GM12878 (cell line): ENCODE measurements at regions not wholly inside any gene's neighbourhood (a gene's known extent, or its start where the extent isn't known, plus 50 kb on each side); places are given as distances from the start of the nearest gene placed in this dataset.

Experiments used
- ATAC-seq: fragments of 200-7000 bp; cut with Tn5 transposase; 3 replicates; pipeline ENCODE4 v1.9.1; 2020; ENCODE audit warnings: mild to moderate bottlenecking, moderate library complexity
- BruUV-seq: library from RNA; stranded (reverse); fragments of 400-500 nt; replicated peaks from 2 replicates; lab custom pipeline; 2021; lab: Mats Ljungman, UMichigan
- CTCF ChIA-PET: fragments of 300-600 bp; sonication (Branson Sonifier 250); formaldehyde crosslinking; extraction: SDS; loops from one replicate; lab custom pipeline; 2021; ENCODE audit warnings: inconsistent platforms; lab: Yijun Ruan, JAX
- POLR2A ChIA-PET: fragments of 350-600 bp; formaldehyde crosslinking; extraction: SDS; loops from one replicate; lab custom pipeline; 2021; ENCODE audit warnings: inconsistent platforms; lab: Charles Lee
- RAD21 ChIA-PET: fragments of 300-600 bp; sonication (Branson Sonifier 250); formaldehyde crosslinking; loops from one replicate; lab custom pipeline; 2023; ENCODE audit warnings: antibody characterized with exemption; ENCODE audit not compliant: unreplicated experiment; lab: Charles Lee
- SMC1A ChIA-PET: fragments of 300-600 bp; sonication (Branson Sonifier 250); formaldehyde crosslinking; loops from one replicate; lab custom pipeline; 2023; ENCODE audit not compliant: unreplicated experiment, uncharacterized antibody; lab: Charles Lee
- DNase-seq: peaks from one replicate; pipeline ENCODE4 v3.0.0-alpha.2; 2011; ENCODE audit warnings: low read depth, low spot score
- FAIRE-seq: peaks from 3 replicates; lab custom pipeline; 2011; peaks lifted over from hg19 to GRCh38; lab: Jason Lieb, UNC
- H2AFZ ChIP-seq: 2 replicates; pipeline ENCODE4 v1.6.0; 2011; ENCODE audit warnings: low read depth, low read length, control low read depth; ENCODE audit not compliant: control insufficient read depth
- H3K27ac ChIP-seq: 2 replicates; pipeline ENCODE4 v1.5.1; 2011; ENCODE audit warnings: control low read depth; ENCODE audit not compliant: control insufficient read depth, insufficient read depth
- H3K27me3 ChIP-seq, 2 experiments: replicated peaks in 1 of 2; 2 replicates each; pipeline versions ENCODE4 v1.6.0 to v1.6.1; 2011; ENCODE audit warnings: low read length in 1 of 2; ENCODE audit not compliant: control insufficient read depth in 2 of 2, insufficient read depth in 2 of 2
- H3K36me3 ChIP-seq, 2 experiments: 2 replicates each; pipeline ENCODE4 v1.5.1; 2011; ENCODE audit warnings: low read length in 1 of 2; ENCODE audit not compliant: control insufficient read depth in 2 of 2, insufficient read depth in 2 of 2
- H3K4me1 ChIP-seq: 2 replicates; pipeline ENCODE4 v1.6.1; 2011; ENCODE audit warnings: mild to moderate bottlenecking, low read length, moderate library complexity, mixed read lengths; ENCODE audit not compliant: control insufficient read depth, insufficient read depth
- H3K4me2 ChIP-seq: 2 replicates; pipeline ENCODE4 v1.6.0; 2011; ENCODE audit warnings: control low read depth; ENCODE audit not compliant: control insufficient read depth, insufficient read depth
- H3K4me3 ChIP-seq: fragments of 200-600 bp; sonication (generic); 2 replicates; pipeline ENCODE4 v1.5.1; 2016
- H3K79me2 ChIP-seq: 2 replicates; pipeline ENCODE4 v1.6.0; 2011; ENCODE audit warnings: low read length; ENCODE audit not compliant: control insufficient read depth, insufficient read depth
- H3K9ac ChIP-seq: 2 replicates; pipeline ENCODE4 v1.8.0; 2011; ENCODE audit warnings: low read length, control low read depth, mixed read lengths; ENCODE audit not compliant: control insufficient read depth, insufficient read depth
- H3K9me3 ChIP-seq: replicated peaks from 3 replicates; pipeline ENCODE4 v1.5.1; 2011; ENCODE audit warnings: mild to moderate bottlenecking, low read length; ENCODE audit not compliant: control insufficient read depth, insufficient read depth
- H4K20me1 ChIP-seq: 2 replicates; pipeline ENCODE4 v1.6.0; 2011; ENCODE audit not compliant: control insufficient read depth, insufficient read depth
- CREB1 ChIP-seq: IDR thresholded peaks from 2 replicates; pipeline ENCODE4 v1.6.1; 2012; ENCODE audit warnings: low read depth, mild to moderate bottlenecking, inconsistent platforms
- MTA3 ChIP-seq: IDR thresholded peaks from 2 replicates; pipeline ENCODE4 v1.6.1; 2012; ENCODE audit warnings: low read length, inconsistent platforms, borderline replicate concordance
- PML ChIP-seq: IDR thresholded peaks from 2 replicates; pipeline ENCODE4 v1.6.1; 2012; ENCODE audit warnings: low read length, inconsistent platforms
- TARDBP ChIP-seq: IDR thresholded peaks from 2 replicates; pipeline ENCODE4 v1.6.1; 2016; ENCODE audit warnings: borderline replicate concordance
- ZZZ3 ChIP-seq: IDR thresholded peaks from 2 replicates; pipeline ENCODE4 v1.6.1; 2011; ENCODE audit warnings: low read depth; ENCODE audit not compliant: control insufficient read depth, insufficient read length
- WGBS: methylation state at CpG from one replicate; pipeline ENCODE4 v1.1.6; 2016; ENCODE audit warnings: low lambda C conversion rate; ENCODE audit not compliant: insufficient replicate concordance, insufficient coverage; ENCODE audit errors: missing lambda C conversion rate; 5-methylcytosine and 5-hydroxymethylcytosine counted together
- in situ Hi-C: fragments of 300-500 bp; cut with MboI; formaldehyde crosslinking; loops from 9 replicates; pipeline ENCODE4 v1.14.3; 2018; ENCODE audit warnings: mixed read lengths
- intact Hi-C: fragments of 100-400 bp; cut with micrococcal nuclease; formaldehyde crosslinking; loops from one replicate; pipeline ENCODE4 v1.14.2; 2022; ENCODE audit not compliant: unreplicated experiment
- TF ChIP-seq, protein P1 (sequence below): fragments of 450-650 bp; IDR thresholded peaks from 2 replicates; pipeline ENCODE4 v1.6.1; 2017; ENCODE audit warnings: low read depth, mild to moderate bottlenecking, moderate library complexity

DNA sequence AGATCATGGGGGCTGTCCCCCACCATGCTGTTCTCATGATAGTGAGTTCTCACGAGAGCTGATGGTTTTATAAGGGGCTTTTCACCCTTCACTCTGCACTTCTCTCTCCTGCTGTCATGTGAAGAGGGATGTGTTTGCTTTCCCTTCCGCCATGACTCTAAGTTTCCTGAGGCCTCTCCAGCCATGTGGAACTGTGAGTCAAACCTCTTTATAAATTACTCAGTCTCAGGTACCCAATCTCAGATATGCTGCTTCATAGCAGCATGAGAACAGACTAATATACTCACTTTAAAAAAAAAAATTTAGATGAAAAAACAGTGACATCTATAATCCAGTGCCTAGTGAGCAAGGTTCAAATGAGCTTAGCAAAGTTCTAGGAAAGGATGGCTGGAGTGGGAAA, 135.1 kb upstream of the RAB4A start:
- Histone ChIP-seq H3K4me1 (peaks cover 9% of the 10 kb centered on the region), H3K4me2 (no peak overlapping the region), H3K9ac (no peak overlapping the region), H2AFZ (no peak overlapping the region), H3K27ac (no peak overlapping the region), H3K79me2 (no peaks in the 10 kb centered on the region), H4K20me1 (no peaks in the 10 kb centered on the region), H3K9me3 (no peaks in the 10 kb centered on the region; the same call in 2 of the 3 replicates), H3K36me3 (no peaks in the 10 kb centered on the region), H3K27me3 (peaks cover 0 to 2% of the 10 kb centered on the region in 2 experiments; a peak in 1 of 4 replicates), H3K4me3 (no peak overlapping the region)
- TF ChIP-seq CREB1: no peak
- no peak for TF ChIP-seq MTA3
- no peak for FAIRE-seq
- ATAC-seq: no peak
- SMC1A ChIA-PET: no interaction called here
- in situ Hi-C loops: no loop called here
- intact Hi-C loops: no loop called here
- CTCF ChIA-PET: no interaction called here
- no peak for DNase-seq
- 0% methylated on average over 2 of the region's 2 CpGs for WGBS
- POLR2A ChIA-PET: no interaction called here
- BruUV-seq: no TSS peak
- RAD21 ChIA-PET: no interaction called here

DNA sequence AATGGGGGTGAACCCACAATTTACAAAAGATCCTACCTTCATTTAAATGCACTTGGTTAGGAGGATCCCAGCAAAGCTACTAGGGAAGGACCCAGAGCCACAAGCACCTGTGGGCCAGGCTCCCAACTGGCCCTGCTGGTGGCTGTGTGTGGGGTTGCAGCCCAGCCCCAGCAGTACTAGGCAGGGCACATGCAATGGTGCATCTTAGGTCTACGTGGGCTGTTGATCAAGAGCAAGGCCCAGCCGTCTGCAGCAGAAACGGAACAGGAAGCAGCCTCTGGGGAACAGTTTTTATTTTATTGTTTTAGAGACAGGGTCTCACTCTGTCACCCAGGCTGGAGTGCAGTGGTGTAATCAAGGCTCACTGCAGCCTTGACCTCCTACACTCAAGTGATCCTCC, 134.1 kb upstream of the RAB4A start:
- RAD21 ChIA-PET: no interaction called here
- Histone ChIP-seq H3K36me3 (no peaks in the 10 kb centered on the region), H3K4me3 (no peak overlapping the region), H3K27ac (no peak overlapping the region), H4K20me1 (no peaks in the 10 kb centered on the region), H3K79me2 (no peaks in the 10 kb centered on the region), H3K27me3 (peaks cover 0 to 2% of the 10 kb centered on the region in 2 experiments; a peak in 1 of 4 replicates), H3K4me2 (no peak overlapping the region), H3K4me1 (peaks cover 9% of the 10 kb centered on the region), H3K9ac (no peak overlapping the region), H3K9me3 (no peaks in the 10 kb centered on the region; the same call in 2 of the 3 replicates), H2AFZ (no peak overlapping the region)
- WGBS: 0% methylated on average over 3 of the region's 3 CpGs
- BruUV-seq: no TSS peak
- no peak for DNase-seq
- intact Hi-C loops: no loop called here
- no peak for FAIRE-seq
- CTCF ChIA-PET: no interaction called here
- in situ Hi-C loops: no loop called here
- TF ChIP-seq PML (no peak), TARDBP (no peak), ZZZ3 (no peak)
- TF ChIP-seq, protein P1, sequence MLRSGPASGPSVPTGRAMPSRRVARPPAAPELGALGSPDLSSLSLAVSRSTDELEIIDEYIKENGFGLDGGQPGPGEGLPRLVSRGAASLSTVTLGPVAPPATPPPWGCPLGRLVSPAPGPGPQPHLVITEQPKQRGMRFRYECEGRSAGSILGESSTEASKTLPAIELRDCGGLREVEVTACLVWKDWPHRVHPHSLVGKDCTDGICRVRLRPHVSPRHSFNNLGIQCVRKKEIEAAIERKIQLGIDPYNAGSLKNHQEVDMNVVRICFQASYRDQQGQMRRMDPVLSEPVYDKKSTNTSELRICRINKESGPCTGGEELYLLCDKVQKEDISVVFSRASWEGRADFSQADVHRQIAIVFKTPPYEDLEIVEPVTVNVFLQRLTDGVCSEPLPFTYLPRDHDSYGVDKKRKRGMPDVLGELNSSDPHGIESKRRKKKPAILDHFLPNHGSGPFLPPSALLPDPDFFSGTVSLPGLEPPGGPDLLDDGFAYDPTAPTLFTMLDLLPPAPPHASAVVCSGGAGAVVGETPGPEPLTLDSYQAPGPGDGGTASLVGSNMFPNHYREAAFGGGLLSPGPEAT: no peak
- SMC1A ChIA-PET: no interaction called here
- POLR2A ChIA-PET: no interaction called here
- no peak for ATAC-seq
